ENCODE measurements at regions not wholly inside any gene's neighbourhood (a gene's known extent, or its start where the extent isn't known, plus 50 kb on each side); places are given as distances from the start of the nearest gene placed in this dataset.

DNA sequence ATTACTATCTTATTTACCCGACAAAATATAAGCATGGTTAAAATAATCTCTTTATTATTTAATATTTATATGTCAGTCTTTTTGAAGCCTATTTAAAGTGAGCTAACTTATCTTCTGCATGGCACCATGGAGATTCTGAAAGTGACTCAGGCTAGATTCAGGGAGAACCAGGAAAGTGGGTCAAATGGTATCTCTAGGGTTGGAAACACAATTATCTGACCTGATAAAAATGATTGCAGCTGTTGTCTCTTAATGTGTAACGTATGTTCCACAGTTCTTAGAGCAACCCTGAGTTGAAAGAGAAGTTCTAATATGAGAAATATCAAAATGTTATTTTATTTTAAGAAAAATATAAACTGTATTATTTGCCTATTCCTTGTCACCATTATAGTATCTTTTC, 143.1 kb upstream of the CARD18 start:
- Mint-ChIP-seq H3K27ac (no peak overlapping the region), H3K4me1 (no peaks in the 10 kb centered on the region)

DNA sequence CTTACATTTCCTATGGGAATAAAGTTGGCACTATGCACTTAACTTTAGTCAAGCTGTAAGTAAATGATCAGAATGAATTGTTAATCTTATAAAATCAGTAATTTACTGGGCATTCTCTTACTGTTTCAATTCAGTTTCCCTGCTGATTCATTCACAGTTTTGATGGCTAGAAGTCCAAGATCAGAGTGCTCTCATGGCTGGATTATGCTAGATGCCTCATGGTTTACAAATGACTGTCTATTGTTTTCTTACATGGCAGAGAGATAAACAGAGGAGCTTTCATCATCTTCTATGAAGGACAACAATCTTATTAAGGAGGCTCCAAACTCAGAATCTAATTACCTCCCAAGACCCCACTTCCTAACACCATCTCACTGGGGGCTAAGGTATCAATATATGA, 135.1 kb upstream of the CARD18 start:
- Mint-ChIP-seq H3K27me3 (no peaks in the 10 kb centered on the region), H3K9me3 (peaks cover 0 to 2% (median 0%) of the 10 kb centered on the region in 7 donors), H3K36me3 (no peaks in the 10 kb centered on the region), H3K27ac (no peak overlapping the region), H3K4me1 (peaks cover 0 to 3% (median 0%) of the 10 kb centered on the region in 4 donors), H3K4me3 (no peak overlapping the region)
- DNase-seq, result no peak
- H3K27me3 ChIP-seq (ENCODE audit: control insufficient read depth, insufficient read depth, low read length), result no peaks in the 10 kb centered on the region
- H3K36me3 ChIP-seq (ENCODE audit: control insufficient read depth, insufficient read depth, low read length), result no peaks in the 10 kb centered on the region
- no peak overlapping the region for H3K27ac ChIP-seq (ENCODE audit: insufficient read depth, low read length, poor library complexity, severe bottlenecking)
- no peak for ATAC-seq (ENCODE audit: low read depth in 2 of 2)
- H3K9me3 ChIP-seq (ENCODE audit: control insufficient read depth in 2 of 2, low read length in 2 of 2), result no peaks in the 10 kb centered on the region
- no peaks in the 10 kb centered on the region for H3K4me1 ChIP-seq (ENCODE audit: control insufficient read depth, insufficient read depth, low read length, poor library complexity, severe bottlenecking)
- H3K4me3 ChIP-seq (ENCODE audit: low read depth, low read length), result no peak overlapping the region

More for the DNA sequence above, 143.1 kb upstream of the CARD18 start:
- no peak overlapping the region for H3K4me3 Mint-ChIP-seq
- Histone ChIP-seq H3K36me3 (ENCODE audit: control insufficient read depth, insufficient read depth, low read length) (no peaks in the 10 kb centered on the region), H3K4me3 (ENCODE audit: low read depth, low read length) (no peak overlapping the region), H3K9me3 (ENCODE audit: control insufficient read depth in 2 of 2, low read length in 2 of 2) (no peaks in the 10 kb centered on the region), H3K27me3 (ENCODE audit: control insufficient read depth, insufficient read depth, low read length) (peaks cover 2% of the 10 kb centered on the region), H3K27ac (ENCODE audit: insufficient read depth, low read length, poor library complexity, severe bottlenecking) (no peak overlapping the region), H3K4me1 (ENCODE audit: control insufficient read depth, insufficient read depth, low read length, poor library complexity, severe bottlenecking) (no peaks in the 10 kb centered on the region)
- H3K9me3 Mint-ChIP-seq, result no peaks in the 10 kb centered on the region
- no peaks in the 10 kb centered on the region for H3K36me3 Mint-ChIP-seq
- ATAC-seq (ENCODE audit: low read depth in 2 of 2) (no peak), DNase-seq (no peak)
- peaks cover 5% of the 10 kb centered on the region for H3K27me3 Mint-ChIP-seq

DNA sequence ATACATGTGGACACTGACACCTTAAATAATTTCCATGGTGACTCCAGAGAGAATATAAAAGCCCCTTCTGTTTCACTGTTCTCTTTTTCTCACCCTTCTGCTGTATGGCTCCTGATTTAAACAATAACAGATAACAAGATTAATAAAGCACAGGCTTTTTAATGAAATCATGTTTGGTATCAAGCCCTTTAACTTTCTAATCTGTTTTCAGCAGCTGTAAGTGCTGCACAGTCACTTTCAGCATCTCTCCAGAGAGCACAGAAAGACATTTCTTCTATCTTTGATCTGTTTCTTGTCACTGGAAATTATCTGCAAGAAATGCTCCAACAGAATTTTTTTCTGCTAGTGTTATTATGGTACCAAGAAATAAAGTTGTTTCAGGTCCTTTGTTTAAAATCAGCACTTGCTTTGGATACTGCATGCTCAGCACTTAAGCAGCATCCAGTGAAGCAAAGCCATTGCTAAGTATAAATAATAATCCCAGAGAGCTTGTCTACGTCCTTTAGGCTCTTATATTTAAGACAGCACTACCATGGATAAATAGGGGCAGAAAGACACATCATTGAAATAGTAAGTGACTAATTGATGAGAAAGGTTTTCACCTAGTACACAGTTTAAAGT, 134.2 kb upstream of the CARD18 start:
- Histone ChIP-seq H3K27ac (ENCODE audit: insufficient read depth, low read length, poor library complexity, severe bottlenecking) (no peak overlapping the region), H3K4me3 (ENCODE audit: low read depth, low read length) (no peak overlapping the region), H3K4me1 (ENCODE audit: control insufficient read depth, insufficient read depth, low read length, poor library complexity, severe bottlenecking) (no peaks in the 10 kb centered on the region), H3K27me3 (ENCODE audit: control insufficient read depth, insufficient read depth, low read length) (no peaks in the 10 kb centered on the region), H3K9me3 (ENCODE audit: control insufficient read depth in 2 of 2, low read length in 2 of 2) (no peaks in the 10 kb centered on the region), H3K36me3 (ENCODE audit: control insufficient read depth, insufficient read depth, low read length) (no peaks in the 10 kb centered on the region)
- Mint-ChIP-seq H3K27me3 (no peaks in the 10 kb centered on the region), H3K27ac (no peak overlapping the region), H3K4me1 (peaks cover 0 to 5% (median 0%) of the 10 kb centered on the region in 4 donors), H3K4me3 (no peak overlapping the region), H3K9me3 (peaks cover 0 to 5% (median 0%) of the 10 kb centered on the region in 7 donors), H3K36me3 (no peaks in the 10 kb centered on the region)
- ATAC-seq (ENCODE audit: low read depth in 2 of 2) (no peak), DNase-seq (no peak)

DNA sequence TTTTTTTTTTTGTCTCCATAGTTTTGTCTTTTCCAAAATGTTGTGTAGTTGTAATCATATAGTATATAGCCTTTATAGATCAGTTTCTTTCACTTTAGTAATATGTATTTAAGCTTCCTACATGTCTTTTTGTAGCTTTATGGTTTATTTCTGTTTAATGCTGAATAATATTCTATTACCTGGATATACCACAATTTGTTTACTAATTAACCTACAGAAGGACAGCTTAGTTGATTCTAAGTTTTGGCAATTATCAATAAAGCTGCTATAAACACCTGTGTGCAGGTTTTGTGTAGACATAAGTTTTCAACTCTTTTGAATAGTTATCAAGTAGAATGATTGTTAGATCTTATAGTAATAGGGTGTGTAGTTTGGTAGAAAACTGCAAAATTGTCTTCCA, 130.3 kb upstream of the CARD18 start:
- Histone ChIP-seq H3K9me3 (ENCODE audit: control insufficient read depth in 2 of 2, low read length in 2 of 2) (no peaks in the 10 kb centered on the region), H3K27ac (ENCODE audit: insufficient read depth, low read length, poor library complexity, severe bottlenecking) (no peak overlapping the region), H3K27me3 (ENCODE audit: control insufficient read depth, insufficient read depth, low read length) (no peaks in the 10 kb centered on the region), H3K36me3 (ENCODE audit: control insufficient read depth, insufficient read depth, low read length) (no peaks in the 10 kb centered on the region), H3K4me3 (ENCODE audit: low read depth, low read length) (no peak overlapping the region), H3K4me1 (ENCODE audit: control insufficient read depth, insufficient read depth, low read length, poor library complexity, severe bottlenecking) (no peaks in the 10 kb centered on the region)
- DNase-seq (no peak), ATAC-seq (ENCODE audit: low read depth in 2 of 2) (no peak)
- H3K27ac Mint-ChIP-seq, result no peak overlapping the region
- peaks cover 0 to 7% (median 6%) of the 10 kb centered on the region in 4 donors for H3K4me1 Mint-ChIP-seq
- no peaks in the 10 kb centered on the region for H3K27me3 Mint-ChIP-seq
- peaks cover 0 to 5% (median 0%) of the 10 kb centered on the region in 7 donors for H3K9me3 Mint-ChIP-seq
- no peaks in the 10 kb centered on the region for H3K36me3 Mint-ChIP-seq
- no peak overlapping the region for H3K4me3 Mint-ChIP-seq

DNA sequence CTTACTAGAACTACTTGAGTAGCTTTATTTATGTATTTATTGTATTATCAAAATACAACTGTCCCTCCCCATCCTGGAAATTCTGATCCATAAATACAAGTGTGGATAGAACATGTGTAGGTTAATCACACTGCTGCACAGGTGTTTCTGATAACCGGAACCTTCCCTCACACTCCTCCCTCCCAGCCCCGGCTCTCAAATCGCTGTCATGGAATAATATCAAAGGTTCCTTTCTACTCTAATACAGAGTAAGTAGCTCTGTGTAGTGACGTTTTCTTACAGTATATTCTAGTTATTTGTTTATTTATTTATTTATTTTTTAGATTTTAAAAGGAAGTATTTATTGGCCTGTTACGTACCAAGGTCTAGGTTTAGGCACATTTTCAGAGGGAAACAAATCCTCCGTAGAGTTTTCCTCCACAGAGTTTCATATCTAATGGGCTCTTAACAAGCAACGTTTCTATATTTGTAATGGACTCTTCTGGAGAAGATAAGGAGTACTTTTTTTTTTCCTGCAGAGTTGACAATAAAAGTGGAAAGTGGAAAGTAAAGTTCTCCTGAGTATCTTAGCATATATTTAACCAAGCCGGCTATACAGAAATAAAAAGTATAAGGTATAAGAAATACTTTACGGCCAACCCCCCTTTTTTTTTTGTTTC, 129.0 kb upstream of the CARD18 start:
- H3K9me3 ChIP-seq (ENCODE audit: control insufficient read depth in 2 of 2, low read length in 2 of 2), result no peaks in the 10 kb centered on the region
- DNase-seq (no peak), ATAC-seq (ENCODE audit: low read depth in 2 of 2) (no peak)
- Mint-ChIP-seq H3K27me3 (no peaks in the 10 kb centered on the region), H3K27ac (no peak overlapping the region), H3K4me3 (no peak overlapping the region), H3K9me3 (peaks cover 0 to 5% (median 0%) of the 10 kb centered on the region in 7 donors), H3K4me1 (peaks cover 0 to 7% (median 6%) of the 10 kb centered on the region in 4 donors), H3K36me3 (no peaks in the 10 kb centered on the region)
- H3K36me3 ChIP-seq (ENCODE audit: control insufficient read depth, insufficient read depth, low read length), result no peaks in the 10 kb centered on the region
- no peaks in the 10 kb centered on the region for H3K4me1 ChIP-seq (ENCODE audit: control insufficient read depth, insufficient read depth, low read length, poor library complexity, severe bottlenecking)
- H3K4me3 ChIP-seq (ENCODE audit: low read depth, low read length), result no peak overlapping the region
- H3K27me3 ChIP-seq (ENCODE audit: control insufficient read depth, insufficient read depth, low read length), result no peaks in the 10 kb centered on the region
- H3K27ac ChIP-seq (ENCODE audit: insufficient read depth, low read length, poor library complexity, severe bottlenecking), result no peak overlapping the region

DNA sequence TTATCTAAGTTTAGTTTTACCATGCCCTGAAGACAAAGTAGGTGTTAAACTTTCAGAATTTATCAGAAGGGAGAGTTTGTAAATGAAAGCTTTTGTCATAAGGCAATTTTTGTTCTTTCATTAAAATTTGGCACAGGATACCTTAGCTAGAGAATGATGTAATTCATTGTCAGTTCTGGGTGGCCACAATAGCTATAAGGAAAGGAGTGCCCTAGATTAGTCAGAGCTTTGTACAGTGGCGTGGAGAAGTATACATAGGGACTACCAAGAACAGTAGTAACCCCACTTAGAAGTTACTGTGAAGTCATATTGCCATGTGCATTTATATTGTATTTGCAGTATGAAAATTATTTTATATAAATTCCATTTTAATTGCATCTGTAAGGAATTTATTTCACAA, 126.3 kb upstream of the CARD18 start:
- DNase-seq (no peak), ATAC-seq (ENCODE audit: low read depth in 2 of 2) (no peak)
- no peak overlapping the region for H3K4me3 ChIP-seq (ENCODE audit: low read depth, low read length)
- H3K36me3 ChIP-seq (ENCODE audit: control insufficient read depth, insufficient read depth, low read length), result no peaks in the 10 kb centered on the region
- Mint-ChIP-seq H3K27ac (no peak overlapping the region), H3K4me3 (peak overlapping the region in 1 of 4 donors; percentile 22), H3K36me3 (no peaks in the 10 kb centered on the region), H3K4me1 (peaks cover 0 to 7% (median 6%) of the 10 kb centered on the region in 4 donors), H3K9me3 (peaks cover 0 to 5% (median 0%) of the 10 kb centered on the region in 7 donors), H3K27me3 (no peaks in the 10 kb centered on the region)
- no peaks in the 10 kb centered on the region for H3K4me1 ChIP-seq (ENCODE audit: control insufficient read depth, insufficient read depth, low read length, poor library complexity, severe bottlenecking)
- H3K27ac ChIP-seq (ENCODE audit: insufficient read depth, low read length, poor library complexity, severe bottlenecking), result no peak overlapping the region
- no peaks in the 10 kb centered on the region for H3K27me3 ChIP-seq (ENCODE audit: control insufficient read depth, insufficient read depth, low read length)
- H3K9me3 ChIP-seq (ENCODE audit: control insufficient read depth in 2 of 2, low read length in 2 of 2), result no peaks in the 10 kb centered on the region

DNA sequence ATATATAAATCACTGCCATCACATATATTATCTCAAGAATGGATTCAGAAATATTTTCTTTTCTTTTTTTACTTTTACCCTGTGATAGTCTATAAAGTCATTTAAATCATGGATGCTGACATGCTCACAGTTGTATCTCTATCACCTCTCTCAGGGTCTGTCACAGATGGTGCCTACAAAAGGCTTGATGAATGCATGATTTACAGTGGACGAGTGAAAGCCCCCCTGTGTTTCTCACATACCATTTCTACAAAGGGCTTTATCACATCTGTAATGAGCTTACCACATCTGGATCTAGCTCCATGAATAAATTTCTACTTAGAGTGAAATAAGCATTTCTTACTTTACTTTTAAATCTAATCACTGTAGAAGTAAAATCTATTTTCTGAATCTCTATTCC, 121.4 kb upstream of the CARD18 start:
- no peak overlapping the region for H3K27ac ChIP-seq (ENCODE audit: insufficient read depth, low read length, poor library complexity, severe bottlenecking)
- Mint-ChIP-seq H3K9me3 (peaks cover 0 to 2% (median 0%) of the 10 kb centered on the region in 7 donors), H3K36me3 (no peaks in the 10 kb centered on the region), H3K4me3 (no peak overlapping the region), H3K27me3 (no peaks in the 10 kb centered on the region), H3K27ac (no peak overlapping the region), H3K4me1 (peaks cover 0 to 7% (median 3%) of the 10 kb centered on the region in 4 donors)
- no peak for ATAC-seq (ENCODE audit: low read depth in 2 of 2)
- no peaks in the 10 kb centered on the region for H3K9me3 ChIP-seq (ENCODE audit: control insufficient read depth in 2 of 2, low read length in 2 of 2)
- no peaks in the 10 kb centered on the region for H3K4me1 ChIP-seq (ENCODE audit: control insufficient read depth, insufficient read depth, low read length, poor library complexity, severe bottlenecking)
- H3K27me3 ChIP-seq (ENCODE audit: control insufficient read depth, insufficient read depth, low read length), result no peaks in the 10 kb centered on the region
- H3K4me3 ChIP-seq (ENCODE audit: low read depth, low read length), result no peak overlapping the region
- DNase-seq, result no peak
- no peaks in the 10 kb centered on the region for H3K36me3 ChIP-seq (ENCODE audit: control insufficient read depth, insufficient read depth, low read length)

DNA sequence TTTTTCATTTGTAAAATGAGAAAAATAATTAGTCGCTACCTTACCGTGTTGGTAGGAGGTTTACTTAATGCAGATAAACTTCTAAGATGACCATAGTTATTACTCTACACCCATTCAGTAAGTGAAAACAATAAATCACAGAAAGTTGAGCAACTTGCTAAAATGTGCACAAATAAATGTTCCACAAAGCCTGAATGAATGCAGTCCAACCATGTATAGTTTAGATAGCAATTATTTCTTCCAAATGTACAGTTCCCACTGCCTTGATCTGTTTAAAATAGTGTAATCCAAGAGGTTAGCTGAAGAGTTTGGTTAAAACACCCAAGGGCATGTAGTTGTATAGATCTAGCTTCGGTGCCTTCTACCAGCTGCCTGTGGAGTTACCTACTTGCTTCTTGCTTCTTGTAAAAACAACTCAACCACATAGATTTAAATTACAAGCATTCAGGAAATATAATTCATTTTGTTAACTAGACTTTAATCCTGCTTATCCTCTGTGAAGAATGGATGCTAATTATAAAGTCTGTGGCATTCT, 106.3 kb upstream of the CARD18 start:
- no peak overlapping the region for H3K4me3 ChIP-seq (ENCODE audit: low read depth, low read length)
- no peaks in the 10 kb centered on the region for H3K4me1 Mint-ChIP-seq

More for the DNA sequence above, 106.3 kb upstream of the CARD18 start:
- H3K27ac ChIP-seq (ENCODE audit: insufficient read depth, low read length, poor library complexity, severe bottlenecking), result no peak overlapping the region
- no peaks in the 10 kb centered on the region for H3K4me1 ChIP-seq (ENCODE audit: control insufficient read depth, insufficient read depth, low read length, poor library complexity, severe bottlenecking)
- Mint-ChIP-seq H3K9me3 (peaks cover 0 to 2% (median 0%) of the 10 kb centered on the region in 7 donors), H3K36me3 (no peaks in the 10 kb centered on the region), H3K27me3 (peaks cover 4% of the 10 kb centered on the region), H3K27ac (no peak overlapping the region), H3K4me3 (no peak overlapping the region)
- DNase-seq (no peak), ATAC-seq (ENCODE audit: low read depth in 2 of 2) (no peak)
- no peaks in the 10 kb centered on the region for H3K9me3 ChIP-seq (ENCODE audit: control insufficient read depth in 2 of 2, low read length in 2 of 2)
- no peaks in the 10 kb centered on the region for H3K36me3 ChIP-seq (ENCODE audit: control insufficient read depth, insufficient read depth, low read length)
- no peaks in the 10 kb centered on the region for H3K27me3 ChIP-seq (ENCODE audit: control insufficient read depth, insufficient read depth, low read length)
